GM12865 (cell line): ENCODE measurements at regions not wholly inside any gene's neighbourhood (a gene's known extent, or its start where the extent isn't known, plus 50 kb on each side); places are given as distances from the start of the nearest gene placed in this dataset.

Experiments used
- DNase-seq: peaks from one replicate; pipeline ENCODE4 v3.0.0; 2010; ENCODE audit warnings: low read depth
- H3K4me3 ChIP-seq: 2 replicates; pipeline ENCODE4 v1.5.1; 2011; ENCODE audit warnings: mild to moderate bottlenecking, low read depth, low read length, control low read depth
- CTCF ChIP-seq: IDR thresholded peaks from 2 replicates; pipeline ENCODE4 v1.5.1; 2011; ENCODE audit warnings: low read length, control low read depth, low read depth, inconsistent platforms; ENCODE audit not compliant: insufficient read depth; ENCODE audit errors: missing control alignments

- H3K4me3 ChIP-seq: no peak overlapping the region
- DNase-seq: peak; percentile 44
Measured at GRCh38 chr12:98352218-98352811, 163.1 kb upstream of the TMPO start.

GRCh38 chr12:98352835-98353234 is 162.6 kb upstream of the TMPO start:
- no peak overlapping the region for H3K4me3 ChIP-seq
- DNase-seq: no peak
- TF ChIP-seq CTCF: no peak

More at GRCh38 chr12:98352218-98352811, 163.1 kb upstream of the TMPO start:
- TF ChIP-seq CTCF: no peak

- H3K4me3 ChIP-seq: no peak overlapping the region
- TF ChIP-seq CTCF: no peak
- DNase-seq: no peak
Measured at GRCh38 chr12:98354520-98355035, 160.8 kb upstream of the TMPO start.

GRCh38 chr12:98355322-98355721 is 160.1 kb upstream of the TMPO start:
- H3K4me3 ChIP-seq: no peak overlapping the region
- no peak for DNase-seq
- TF ChIP-seq CTCF: no peak

- TF ChIP-seq CTCF: no peak
- DNase-seq: no peak
- no peak overlapping the region for H3K4me3 ChIP-seq
Measured at GRCh38 chr12:98355933-98356332, 159.5 kb upstream of the TMPO start.

- TF ChIP-seq CTCF: no peak
- no peak overlapping the region for H3K4me3 ChIP-seq
- no peak for DNase-seq
Measured at GRCh38 chr12:98358144-98358543, 157.2 kb upstream of the TMPO start.

- no peak for TF ChIP-seq CTCF
- no peak overlapping the region for H3K4me3 ChIP-seq
- no peak for DNase-seq
Measured at GRCh38 chr12:98359856-98360255, 155.5 kb upstream of the TMPO start.
